H1 (cell line): ENCODE measurements at regions not wholly inside any gene's neighbourhood (a gene's known extent, or its start where the extent isn't known, plus 50 kb on each side); places are given as distances from the start of the nearest gene placed in this dataset.

Experiments used
- CTCF ChIA-PET: fragments of 300-600 bp; sonication (Branson Sonifier 250); formaldehyde crosslinking; loops from one replicate; lab custom pipeline; 2021; ENCODE audit not compliant: partially characterized antibody; lab: Charles Lee
- POLR2A ChIA-PET: fragments of 300-600 bp; sonication (Branson Sonifier 250); formaldehyde crosslinking; loops from one replicate; lab custom pipeline; 2021; ENCODE audit warnings: inconsistent platforms; ENCODE audit not compliant: partially characterized antibody; lab: Charles Lee
- DNase-seq, 2 experiments: peaks; one replicate each; pipeline versions ENCODE4 v3.0.0 to v3.0.0-alpha.2; 2010 to 2022; ENCODE audit warnings: low spot score in 2 of 2, low read depth in 1 of 2, mixed read lengths in 1 of 2
- FAIRE-seq: peaks from 2 replicates; lab custom pipeline; 2011; peaks lifted over from hg19 to GRCh38; lab: Jason Lieb, UNC
- H2AFZ ChIP-seq: 2 replicates; pipeline ENCODE4 v1.8.1; 2012; ENCODE audit warnings: low read length, inconsistent platforms
- H2AK5ac ChIP-seq: 2 replicates; pipeline ENCODE4 v1.6.1; 2013; ENCODE audit warnings: low read depth, low read length
- H2BK120ac ChIP-seq: replicated peaks from 2 replicates; pipeline ENCODE3; 2013; ENCODE audit warnings: low read depth, low read length, inconsistent platforms
- H2BK12ac ChIP-seq: 2 replicates; pipeline ENCODE4 v1.6.1; 2013; ENCODE audit warnings: low read depth, low read length
- H2BK15ac ChIP-seq: 2 replicates; pipeline ENCODE4 v1.6.1; 2013; ENCODE audit warnings: low read length
- H2BK20ac ChIP-seq: 2 replicates; pipeline ENCODE4 v1.6.1; 2013; ENCODE audit warnings: low read length
- H2BK5ac ChIP-seq: 2 replicates; pipeline ENCODE4 v1.6.1; 2013; ENCODE audit warnings: low read depth, low read length
- H3K14ac ChIP-seq: 2 replicates; pipeline ENCODE4 v1.6.1; 2013; ENCODE audit warnings: inconsistent platforms; ENCODE audit not compliant: insufficient read length
- H3K18ac ChIP-seq: 2 replicates; pipeline ENCODE4 v1.6.1; 2013; ENCODE audit warnings: low read length; ENCODE audit errors: extremely low read depth
- H3K23ac ChIP-seq: 2 replicates; pipeline ENCODE4 v1.6.1; 2013; ENCODE audit warnings: inconsistent platforms; ENCODE audit not compliant: insufficient read length
- H3K23me2 ChIP-seq: 2 replicates; pipeline ENCODE4 v1.6.1; 2013; ENCODE audit warnings: low read depth, low read length
- H3K27ac ChIP-seq: 2 replicates; pipeline ENCODE4 v1.6.1; 2011; ENCODE audit warnings: low read depth, low read length, inconsistent platforms
- H3K27me3 ChIP-seq, 4 experiments: replicated peaks in 1 of 4; 1 replicate in 1 of 4; 2 replicates in 3 of 4; pipeline versions ENCODE4 v1.6.1 to v1.8.1; 2011 to 2013; ENCODE audit warnings: low read length in 3 of 4, mild to moderate bottlenecking in 3 of 4, inconsistent platforms in 2 of 4, mixed read lengths in 2 of 4, moderate library complexity in 1 of 4; ENCODE audit not compliant: control insufficient read depth in 3 of 4, insufficient read depth in 3 of 4; ENCODE audit errors: extremely low read depth in 1 of 4
- H3K36me3 ChIP-seq, 4 experiments: 2 replicates each; pipeline versions ENCODE4 v1.6.1 to v1.8.1; 2011 to 2013; ENCODE audit warnings: mild to moderate bottlenecking in 4 of 4, low read length in 3 of 4, moderate library complexity in 2 of 4, control low read depth in 1 of 4, inconsistent platforms in 1 of 4; ENCODE audit not compliant: insufficient read depth in 4 of 4, control insufficient read depth in 2 of 4
- H3K4ac ChIP-seq: replicated peaks from 2 replicates; pipeline ENCODE3; 2013; ENCODE audit warnings: low read length, low read depth, mixed read lengths, inconsistent platforms; ENCODE audit not compliant: insufficient read length
- H3K4me1 ChIP-seq, 4 experiments: replicated peaks in 1 of 4; 1 replicate in 1 of 4; 2 replicates in 3 of 4; pipeline versions ENCODE4 v1.6.1 to v1.8.1; 2011 to 2013; ENCODE audit warnings: low read length in 3 of 4, inconsistent platforms in 2 of 4, mixed read lengths in 1 of 4; ENCODE audit not compliant: insufficient read depth in 4 of 4, control insufficient read depth in 3 of 4
- H3K4me2 ChIP-seq, 2 experiments: 2 replicates each; pipeline versions ENCODE4 v1.6.1 to v1.8.1; 2011 to 2013; ENCODE audit warnings: low read depth in 2 of 2, low read length in 2 of 2, control low read depth in 1 of 2, inconsistent platforms in 1 of 2, mild to moderate bottlenecking in 1 of 2; ENCODE audit not compliant: insufficient read depth in 1 of 2
- H3K4me3 ChIP-seq, 4 experiments: fragments of 200-600, 300-600 bp in 1 of 4; sonication (generic), shearing (Covaris generic), sonication (Bioruptor Twin) in 1 of 4; 2 replicates each; pipeline versions ENCODE4 v1.5.1 to v1.8.1; 2011 to 2016; ENCODE audit warnings: low read length in 4 of 4, low read depth in 3 of 4, control low read depth in 2 of 4, inconsistent platforms in 2 of 4, mild to moderate bottlenecking in 2 of 4, mixed read lengths in 1 of 4, moderate library complexity in 1 of 4; ENCODE audit not compliant: insufficient read depth in 2 of 4; ENCODE audit errors: extremely low read depth in 1 of 4
- H3K56ac ChIP-seq: replicated peaks from 2 replicates; pipeline ENCODE3; 2013; ENCODE audit warnings: low read depth, mild to moderate bottlenecking, mixed read lengths, low read length, inconsistent platforms; ENCODE audit not compliant: insufficient read length
- H3K79me1 ChIP-seq: 2 replicates; pipeline ENCODE4 v1.6.1; 2013; ENCODE audit warnings: low read depth, low read length, control low read depth
- H3K79me2 ChIP-seq, 2 experiments: 2 replicates each; pipeline versions ENCODE4 v1.6.1 to v1.8.1; 2012 to 2013; ENCODE audit warnings: low read length in 2 of 2, mild to moderate bottlenecking in 2 of 2, inconsistent platforms in 1 of 2; ENCODE audit not compliant: insufficient read depth in 2 of 2, control insufficient read depth in 1 of 2
- H3K9ac ChIP-seq, 4 experiments: replicated peaks in 1 of 4; 1 replicate in 1 of 4; 2 replicates in 3 of 4; pipeline versions ENCODE4 v1.6.1 to v1.8.1; 2011 to 2013; ENCODE audit warnings: low read depth in 3 of 4, low read length in 3 of 4, control low read depth in 2 of 4, mild to moderate bottlenecking in 2 of 4, moderate library complexity in 2 of 4, inconsistent platforms in 1 of 4; ENCODE audit errors: extremely low read depth in 1 of 4
- H3K9me3 ChIP-seq, 2 experiments: 2 replicates each; pipeline versions ENCODE4 v1.6.1 to v1.8.1; 2012 to 2013; ENCODE audit warnings: mild to moderate bottlenecking in 2 of 2, moderate library complexity in 2 of 2, control low read depth in 1 of 2, inconsistent platforms in 1 of 2, low read depth in 1 of 2, low read length in 1 of 2, mixed read lengths in 1 of 2; ENCODE audit not compliant: insufficient read depth in 2 of 2
- H4K20me1 ChIP-seq, 2 experiments: replicated peaks in 1 of 2; 2 replicates each; pipeline versions ENCODE3 to v1.8.1; 2011 to 2013; ENCODE audit warnings: inconsistent platforms in 2 of 2, low read length in 2 of 2, mild to moderate bottlenecking in 1 of 2; ENCODE audit not compliant: insufficient read depth in 2 of 2, control insufficient read depth in 1 of 2
- H4K5ac ChIP-seq: 2 replicates; pipeline ENCODE4 v1.6.1; 2013; ENCODE audit warnings: low read length, low read depth, mixed read lengths, inconsistent platforms; ENCODE audit not compliant: insufficient read length
- H4K8ac ChIP-seq: 2 replicates; pipeline ENCODE4 v1.8.0; 2013; ENCODE audit warnings: mild to moderate bottlenecking, moderate library complexity, low read length, inconsistent platforms; ENCODE audit not compliant: insufficient read depth; ENCODE audit errors: extremely low read depth
- H4K91ac ChIP-seq: replicated peaks from 2 replicates; pipeline ENCODE3; 2013; ENCODE audit warnings: low read length, mixed read lengths, inconsistent platforms; ENCODE audit not compliant: insufficient read length
- GABPA ChIP-seq: IDR thresholded peaks from 2 replicates; pipeline ENCODE4 v1.6.1; 2011; ENCODE audit warnings: mild to moderate bottlenecking, low read length, moderate library complexity, borderline replicate concordance; ENCODE audit not compliant: insufficient read depth
- RBBP5 ChIP-seq: IDR thresholded peaks from 2 replicates; pipeline ENCODE4 v1.7.1; 2012; ENCODE audit warnings: low read depth, mild to moderate bottlenecking, inconsistent platforms, low read length, moderate library complexity, borderline replicate concordance
- TBP ChIP-seq: IDR thresholded peaks from 2 replicates; pipeline ENCODE4 v1.6.1; 2011; ENCODE audit warnings: low read depth, low read length, improper control_type of control experiment
- WGBS, 2 experiments: shearing (Covaris generic) in 1 of 2; methylation state at CpG; one replicate each; pipeline versions ENCODE4 v1.1.6 to v1.1.7; 2013 to 2015; ENCODE audit warnings: low lambda C conversion rate in 2 of 2, mixed read lengths in 2 of 2, inconsistent platforms in 1 of 2, low coverage in 1 of 2, missing lambda C conversion rate in 1 of 2; ENCODE audit not compliant: insufficient replicate concordance in 2 of 2, insufficient coverage in 1 of 2, insufficient read length in 1 of 2; ENCODE audit errors: extremely low coverage in 1 of 2, missing lambda C conversion rate in 1 of 2; 5-methylcytosine and 5-hydroxymethylcytosine counted together

DNA sequence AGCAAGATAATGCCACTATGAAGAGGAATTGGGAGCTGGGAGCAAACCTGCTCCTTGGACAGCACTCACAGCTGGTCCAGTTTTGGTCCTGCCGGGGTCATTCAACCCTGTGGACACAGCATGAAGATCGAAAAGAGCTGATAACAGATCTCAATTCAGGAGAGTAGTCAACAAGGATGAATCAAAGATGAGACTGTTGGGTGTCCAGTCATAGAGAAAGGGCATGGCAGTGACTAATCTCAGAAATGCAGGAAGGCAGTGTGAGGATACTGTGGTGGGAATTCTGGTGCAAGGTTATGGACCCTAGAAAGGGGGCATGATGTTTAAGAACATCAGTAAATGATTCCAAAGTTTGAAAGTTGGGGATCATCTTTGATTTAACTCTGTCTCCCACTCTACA, 261.4 kb upstream of the ZP4 start:
- CTCF ChIA-PET = no interaction called here
- Histone ChIP-seq H3K27ac (no peak overlapping the region), H2BK5ac (no peak overlapping the region), H3K4ac (no peak overlapping the region), H4K5ac (no peak overlapping the region), H3K4me3 (no peak overlapping the region), H3K79me1 (no peaks in the 10 kb centered on the region), H3K4me2 (no peak overlapping the region), H3K14ac (no peak overlapping the region), H2BK15ac (no peak overlapping the region), H3K27me3 (no peaks in the 10 kb centered on the region), H3K23ac (no peak overlapping the region), H3K56ac (no peak overlapping the region), H2AK5ac (no peak overlapping the region), H3K18ac (no peak overlapping the region), H3K79me2 (no peaks in the 10 kb centered on the region), H3K36me3 (no peaks in the 10 kb centered on the region), H4K20me1 (no peaks in the 10 kb centered on the region)
- DNase-seq = no peak
- no peak for FAIRE-seq
- TF ChIP-seq TBP = no peak
- no peak for TF ChIP-seq RBBP5
- TF ChIP-seq GABPA = no peak
- TF ChIP-seq, all 59 proteins: peak for 0
- H4K91ac ChIP-seq = no peak overlapping the region
- H2AFZ ChIP-seq = no peak overlapping the region
- H3K9me3 ChIP-seq = no peaks in the 10 kb centered on the region
- no peak overlapping the region for H3K9ac ChIP-seq
- POLR2A ChIA-PET = no interaction called here
- no peaks in the 10 kb centered on the region for H3K23me2 ChIP-seq
- no peak overlapping the region for H2BK20ac ChIP-seq
- 91% methylated on average over 2 of the region's 2 CpGs; no CpG with 5 or more reads in 1 of the 2 experiments for WGBS, 2 experiments
- no peak overlapping the region for H2BK12ac ChIP-seq
- H2BK120ac ChIP-seq = no peak overlapping the region
- H4K8ac ChIP-seq = no peak overlapping the region
- H3K4me1 ChIP-seq = no peaks in the 10 kb centered on the region
